Dendritic cell treated with granulocyte-macrophage colony-stimulating factor and Interleukin-4, amounts not matched to agents 40 ng/mL and 50 ng/mL, for 4 days (primary cell): ENCODE measurements at regions not wholly inside any gene's neighbourhood (a gene's known extent, or its start where the extent isn't known, plus 50 kb on each side); places are given as distances from the start of the nearest gene placed in this dataset.
"Not testable (repeated sequence)": the region's sequence is repeated elsewhere in the genome, so short reads cannot be mapped to it uniquely, and the experiment has no call there.

ENCODE experiments used
- H3K27ac Mint-ChIP-seq: one replicate; pipeline ENCODE4 v1.8.0; 2022; ENCODE audit warnings: mild to moderate bottlenecking, mixed read lengths
- H3K27me3 Mint-ChIP-seq: one replicate; pipeline ENCODE4 v1.8.0; 2022; ENCODE audit warnings: mild to moderate bottlenecking, mixed read lengths
- H3K36me3 Mint-ChIP-seq: one replicate; pipeline ENCODE4 v1.8.0; 2022; ENCODE audit warnings: low read depth, mixed read lengths
- H3K4me1 Mint-ChIP-seq: one replicate; pipeline ENCODE4 v1.8.0; 2022; ENCODE audit warnings: low read depth, mixed read lengths
- H3K4me3 Mint-ChIP-seq: one replicate; pipeline ENCODE4 v1.8.0; 2022; ENCODE audit warnings: mild to moderate bottlenecking, moderate library complexity, mixed read lengths
- H3K9me3 Mint-ChIP-seq: one replicate; pipeline ENCODE4 v1.8.0; 2022; ENCODE audit warnings: mixed read lengths
- intact Hi-C: fragments of 100-400 bp; cut with micrococcal nuclease; formaldehyde crosslinking; loops from one replicate; pipeline ENCODE4 v1.15.0; 2022

DNA sequence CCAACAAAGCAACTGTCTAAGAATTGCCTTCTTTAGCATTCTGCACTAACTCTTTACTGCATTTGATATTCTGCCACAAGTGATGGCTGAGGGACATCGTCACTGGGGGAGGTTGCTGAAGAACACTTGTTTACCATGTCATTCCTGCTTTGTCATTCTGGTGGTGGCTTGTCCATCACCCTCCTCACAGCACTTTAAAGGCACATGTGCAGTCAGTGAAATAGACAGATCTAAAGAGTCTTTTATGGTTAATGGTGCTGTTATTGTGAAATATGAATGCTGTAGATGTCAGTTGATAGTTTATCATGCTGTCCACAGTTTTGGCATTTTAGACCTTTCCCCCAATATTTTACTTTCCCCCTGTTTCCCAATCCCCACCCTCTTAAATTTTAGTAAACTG is 120.9 kb upstream of the TSC22D1 start:
- H3K4me3 Mint-ChIP-seq, result no peak overlapping the region
- H3K4me1 Mint-ChIP-seq, result no peaks in the 10 kb centered on the region
- H3K36me3 Mint-ChIP-seq, result no peaks in the 10 kb centered on the region
- intact Hi-C loops, result no loop called here
- no peaks in the 10 kb centered on the region for H3K9me3 Mint-ChIP-seq
- no peaks in the 10 kb centered on the region for H3K27me3 Mint-ChIP-seq
- H3K27ac Mint-ChIP-seq, result no peak overlapping the region

DNA sequence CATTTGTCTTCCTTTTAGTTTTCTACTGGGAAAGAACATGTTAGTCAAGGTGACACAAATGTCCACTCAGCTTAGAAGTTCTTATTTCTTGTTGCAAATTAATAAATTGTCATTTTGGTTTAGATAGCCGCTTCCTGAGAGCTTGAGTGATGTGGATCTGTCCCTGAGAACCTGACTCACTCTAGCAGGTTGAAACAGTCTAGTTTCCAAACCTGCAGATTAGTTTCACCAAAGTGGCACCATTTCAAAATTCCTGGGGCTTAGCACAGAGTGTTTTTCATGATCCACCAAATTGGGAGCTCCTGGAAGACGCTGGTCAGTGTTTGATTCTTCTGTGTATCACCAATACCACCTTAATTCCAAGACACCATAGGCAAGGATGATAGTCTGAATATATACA is 119.4 kb upstream of the TSC22D1 start:
- no peaks in the 10 kb centered on the region for H3K9me3 Mint-ChIP-seq
- intact Hi-C loops, result no loop called here
- H3K27me3 Mint-ChIP-seq, result no peaks in the 10 kb centered on the region
- no peaks in the 10 kb centered on the region for H3K4me1 Mint-ChIP-seq
- H3K36me3 Mint-ChIP-seq, result no peaks in the 10 kb centered on the region
- no peak overlapping the region for H3K4me3 Mint-ChIP-seq
- no peak overlapping the region for H3K27ac Mint-ChIP-seq

- Mint-ChIP-seq H3K27ac (no peak overlapping the region), H3K4me3 (no peak overlapping the region), H3K36me3 (no peaks in the 10 kb centered on the region), H3K27me3 (no peaks in the 10 kb centered on the region), H3K9me3 (no peaks in the 10 kb centered on the region), H3K4me1 (no peaks in the 10 kb centered on the region)
- intact Hi-C loops, result no loop called here
These were observed 118.7 kb upstream of the TSC22D1 start for GRCh38 chr13:44694842-44695241.

GRCh38 chr13:44694291-44694690 is 118.2 kb upstream of the TSC22D1 start:
- no peaks in the 10 kb centered on the region for H3K36me3 Mint-ChIP-seq
- no peaks in the 10 kb centered on the region for H3K27me3 Mint-ChIP-seq
- intact Hi-C loops, result no loop called here

DNA sequence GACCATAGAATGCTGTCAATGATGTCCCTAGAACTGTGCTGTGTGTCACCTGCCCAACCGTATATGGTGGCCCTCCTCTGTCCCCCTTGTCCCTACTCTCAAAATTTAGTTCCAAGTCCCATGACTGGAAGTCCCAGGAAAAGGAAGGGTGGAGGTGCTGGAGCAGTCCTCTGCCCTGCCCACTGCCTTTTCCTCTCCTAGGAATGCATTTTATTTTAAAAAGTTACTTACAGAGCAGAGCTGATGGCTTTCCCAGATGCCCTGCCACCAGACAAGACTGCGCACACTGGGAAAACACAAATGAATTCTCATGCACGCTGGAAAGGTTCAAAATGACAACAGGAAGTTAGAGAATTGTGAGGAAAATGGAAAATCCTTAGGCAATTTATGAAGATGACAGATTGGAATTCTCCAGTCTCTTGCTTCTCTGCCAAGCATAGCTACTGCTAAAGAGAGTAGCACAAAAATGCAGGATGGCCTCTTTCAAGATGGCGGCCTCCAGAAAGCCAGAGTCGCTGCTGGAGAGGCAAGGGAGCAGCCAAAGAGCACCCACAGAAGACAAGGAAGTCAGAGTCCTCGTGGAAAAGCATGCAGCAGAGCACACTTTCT is 117.1 kb upstream of the TSC22D1 start:
- no peak overlapping the region for H3K4me3 Mint-ChIP-seq
- no peaks in the 10 kb centered on the region for H3K36me3 Mint-ChIP-seq
- no peaks in the 10 kb centered on the region for H3K27me3 Mint-ChIP-seq
- intact Hi-C loops, result no loop called here
- H3K9me3 Mint-ChIP-seq, result no peaks in the 10 kb centered on the region
- no peak overlapping the region for H3K27ac Mint-ChIP-seq
- H3K4me1 Mint-ChIP-seq, result no peaks in the 10 kb centered on the region

More at GRCh38 chr13:44694291-44694690, 118.2 kb upstream of the TSC22D1 start:
- H3K27ac Mint-ChIP-seq, result no peak overlapping the region
- H3K9me3 Mint-ChIP-seq, result no peaks in the 10 kb centered on the region
- H3K4me3 Mint-ChIP-seq, result no peak overlapping the region
- H3K4me1 Mint-ChIP-seq, result no peaks in the 10 kb centered on the region

DNA sequence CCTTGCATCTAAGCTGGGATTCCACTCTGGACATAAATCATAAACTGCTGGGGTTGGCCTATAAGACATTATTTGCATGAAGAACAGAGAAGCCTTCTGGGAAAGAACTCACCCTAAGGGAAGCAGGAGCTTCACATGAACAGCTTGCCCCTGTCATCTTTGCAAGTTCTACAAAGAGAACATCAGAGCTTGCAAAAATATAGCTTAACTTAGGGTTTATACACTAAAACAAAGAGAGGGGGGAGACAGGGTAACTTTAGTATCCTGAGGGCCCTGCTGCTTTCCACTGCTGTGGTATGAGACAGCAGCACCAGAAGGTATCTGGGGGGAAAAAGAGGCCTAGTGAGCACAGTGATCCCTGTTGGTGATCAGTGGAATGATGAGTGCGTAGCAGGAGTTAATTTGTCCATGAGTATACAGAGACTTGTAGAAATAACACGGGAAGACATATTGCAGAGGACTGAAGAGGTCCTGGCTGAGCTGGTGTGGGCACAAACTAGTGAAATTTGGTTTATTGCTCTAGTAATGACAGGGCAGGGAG is 116.1 kb upstream of the TSC22D1 start:
- Mint-ChIP-seq H3K27ac (no peak overlapping the region), H3K9me3 (no peaks in the 10 kb centered on the region), H3K4me3 (no peak overlapping the region), H3K4me1 (no peaks in the 10 kb centered on the region), H3K36me3 (no peaks in the 10 kb centered on the region), H3K27me3 (no peaks in the 10 kb centered on the region)
- intact Hi-C loops, result no loop called here

DNA sequence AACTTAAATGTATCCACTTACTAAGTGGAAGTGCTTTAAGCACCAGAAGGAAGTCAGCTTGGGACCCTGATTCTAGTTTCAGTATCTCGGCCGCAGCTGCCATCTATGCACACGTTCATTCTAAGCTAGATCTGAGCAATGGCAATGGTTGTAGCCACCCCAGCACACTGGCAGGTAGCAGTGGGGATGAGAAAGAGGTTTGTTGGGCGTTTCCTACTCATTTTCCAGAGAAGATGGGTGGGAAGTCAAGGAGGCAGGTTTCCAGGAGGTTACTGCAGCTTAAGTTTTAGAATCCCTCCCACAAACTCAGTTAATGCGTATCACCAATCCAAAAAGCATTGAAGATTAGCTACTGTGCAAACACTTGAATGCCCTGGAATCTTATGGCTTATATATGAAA is 114.2 kb upstream of the TSC22D1 start:
- Mint-ChIP-seq H3K9me3 (peaks cover 9% of the 10 kb centered on the region), H3K36me3 (no peaks in the 10 kb centered on the region), H3K4me3 (no peak overlapping the region), H3K27ac (no peak overlapping the region), H3K4me1 (no peaks in the 10 kb centered on the region), H3K27me3 (no peaks in the 10 kb centered on the region)
- intact Hi-C loops, result no loop called here

- no peak overlapping the region for H3K4me3 Mint-ChIP-seq
- H3K27me3 Mint-ChIP-seq, result no peaks in the 10 kb centered on the region
- intact Hi-C loops, result no loop called here
- H3K4me1 Mint-ChIP-seq, result no peaks in the 10 kb centered on the region
- H3K27ac Mint-ChIP-seq, result no peak overlapping the region
- no peaks in the 10 kb centered on the region for H3K36me3 Mint-ChIP-seq
- H3K9me3 Mint-ChIP-seq, result peaks cover 9% of the 10 kb centered on the region
These were observed 112.5 kb upstream of the TSC22D1 start for GRCh38 chr13:44688652-44689051.

DNA sequence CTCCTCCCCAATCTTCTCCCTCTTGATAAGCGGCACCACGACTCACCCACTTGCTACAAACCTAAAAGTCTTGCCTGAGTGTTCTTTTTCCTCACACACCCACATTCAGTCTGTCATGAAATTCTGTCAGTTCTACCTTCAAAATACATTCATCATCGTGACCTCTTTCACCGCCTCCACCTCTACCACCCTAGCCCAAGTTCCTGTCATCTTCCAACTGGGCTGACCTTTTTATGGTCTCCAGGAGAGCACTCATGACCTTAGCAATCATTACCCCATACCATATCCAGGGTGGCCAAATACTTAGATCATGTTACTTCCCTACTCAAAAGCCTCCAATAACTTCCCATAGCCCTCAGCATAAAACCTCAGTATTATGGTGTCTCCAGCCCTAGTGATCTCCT is 110.4 kb upstream of the TSC22D1 start:
- peaks cover 9% of the 10 kb centered on the region for H3K9me3 Mint-ChIP-seq
- no peaks in the 10 kb centered on the region for H3K27me3 Mint-ChIP-seq
- no peaks in the 10 kb centered on the region for H3K4me1 Mint-ChIP-seq
- intact Hi-C loops, result no loop called here
- H3K36me3 Mint-ChIP-seq, result no peaks in the 10 kb centered on the region
- H3K4me3 Mint-ChIP-seq, result no peak overlapping the region
- no peak overlapping the region for H3K27ac Mint-ChIP-seq

DNA sequence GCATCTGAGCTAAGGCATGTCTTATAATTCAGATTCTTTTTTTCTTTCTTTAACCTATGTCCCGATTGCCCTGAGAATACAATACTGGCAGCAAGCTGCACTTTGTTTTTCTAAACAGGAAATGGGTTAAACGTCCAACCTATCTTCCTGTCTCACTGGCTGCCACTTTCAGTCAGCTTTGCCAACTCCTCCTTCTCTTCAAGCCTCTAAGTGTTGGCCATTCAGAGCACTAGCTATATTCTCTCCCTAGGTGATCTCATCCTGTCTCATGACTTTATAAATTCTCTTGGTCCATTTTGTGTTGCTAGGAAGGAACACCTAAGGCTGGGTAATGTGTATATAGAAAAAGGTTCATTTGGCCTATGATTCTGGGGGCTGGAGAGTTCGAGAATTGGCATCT is 109.5 kb upstream of the TSC22D1 start:
- Mint-ChIP-seq H3K9me3 (peaks cover 9% of the 10 kb centered on the region), H3K36me3 (no peaks in the 10 kb centered on the region), H3K27ac (no peak overlapping the region), H3K4me1 (no peaks in the 10 kb centered on the region), H3K27me3 (no peaks in the 10 kb centered on the region), H3K4me3 (no peak overlapping the region)
- intact Hi-C loops, result no loop called here

- H3K4me3 Mint-ChIP-seq, intact Hi-C loops, H3K4me1 Mint-ChIP-seq, H3K27ac Mint-ChIP-seq, H3K9me3 Mint-ChIP-seq, H3K36me3 Mint-ChIP-seq, H3K27me3 Mint-ChIP-seq: not testable (repeated sequence)
These were observed 106.3 kb upstream of the TSC22D1 start for GRCh38 chr13:44682416-44682815.

- Mint-ChIP-seq H3K9me3 (peaks cover 5% of the 10 kb centered on the region), H3K27ac (no peak overlapping the region), H3K4me3 (no peak overlapping the region), H3K36me3 (no peaks in the 10 kb centered on the region), H3K27me3 (no peaks in the 10 kb centered on the region), H3K4me1 (no peaks in the 10 kb centered on the region)
- intact Hi-C loops, result no loop called here
These were observed 104.7 kb upstream of the TSC22D1 start for GRCh38 chr13:44680746-44681355.

GRCh38 chr13:44679597-44679996 is 103.5 kb upstream of the TSC22D1 start:
- H3K9me3 Mint-ChIP-seq, result no peaks in the 10 kb centered on the region
- no peaks in the 10 kb centered on the region for H3K4me1 Mint-ChIP-seq
- no peak overlapping the region for H3K4me3 Mint-ChIP-seq
- no peaks in the 10 kb centered on the region for H3K36me3 Mint-ChIP-seq
- intact Hi-C loops, result no loop called here
- H3K27ac Mint-ChIP-seq, result no peak overlapping the region
- H3K27me3 Mint-ChIP-seq, result no peaks in the 10 kb centered on the region

DNA sequence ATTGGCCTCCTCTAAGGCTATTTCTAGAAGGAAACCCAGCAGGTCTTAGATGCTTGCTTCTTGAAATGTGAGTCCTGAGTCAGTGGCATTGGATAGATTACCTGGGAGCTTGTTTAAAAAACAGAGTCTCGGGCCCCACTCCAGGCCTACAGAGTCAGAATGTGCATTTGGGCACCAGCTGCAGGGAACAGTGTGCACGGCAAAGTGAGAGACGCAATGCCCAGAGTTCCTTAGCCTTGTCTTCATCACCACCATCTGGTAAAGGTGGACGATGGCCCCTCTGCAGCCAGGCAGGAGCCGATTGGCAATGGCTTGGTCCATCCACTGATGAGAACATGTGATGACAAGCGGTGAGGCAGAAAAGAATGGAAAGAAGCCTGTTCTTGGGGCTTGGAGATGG is 102.1 kb upstream of the TSC22D1 start:
- Mint-ChIP-seq H3K27ac (no peak overlapping the region), H3K36me3 (no peaks in the 10 kb centered on the region), H3K4me3 (no peak overlapping the region), H3K27me3 (no peaks in the 10 kb centered on the region), H3K9me3 (no peaks in the 10 kb centered on the region), H3K4me1 (no peaks in the 10 kb centered on the region)
- intact Hi-C loops, result no loop called here

GRCh38 chr13:44676534-44676933 is 100.4 kb upstream of the TSC22D1 start:
- Mint-ChIP-seq H3K27me3 (no peaks in the 10 kb centered on the region), H3K9me3 (no peaks in the 10 kb centered on the region), H3K4me1 (no peaks in the 10 kb centered on the region), H3K4me3 (no peak overlapping the region), H3K36me3 (no peaks in the 10 kb centered on the region), H3K27ac (no peak overlapping the region)
- intact Hi-C loops, result no loop called here
